Myocyte (in vitro differentiated cells): ENCODE measurements at regions not wholly inside any gene's neighbourhood (a gene's known extent, or its start where the extent isn't known, plus 50 kb on each side); places are given as distances from the start of the nearest gene placed in this dataset.

Experiments used
- DNase-seq: peaks from one replicate; pipeline ENCODE4 v3.0.0-alpha.2; 2012; ENCODE audit warnings: low read depth

- peak; percentile 48 for DNase-seq
Measured at GRCh38 chrX:81489987-81490386, 288.1 kb downstream of the SH3BGRL start.

GRCh38 chrX:81527881-81528440 is 326.1 kb downstream of the SH3BGRL start:
- peak; percentile 30 for DNase-seq

GRCh38 chrX:81537723-81538122 is 335.8 kb downstream of the SH3BGRL start:
- DNase-seq = no peak

GRCh38 chrX:81542255-81542654 is 340.4 kb downstream of the SH3BGRL start:
- DNase-seq = no peak

- no peak for DNase-seq
Measured at GRCh38 chrX:81556880-81557279, 355.0 kb downstream of the SH3BGRL start.

GRCh38 chrX:81564851-81565250 is 362.9 kb downstream of the SH3BGRL start:
- DNase-seq = no peak

- DNase-seq = peak; percentile 24
Measured at GRCh38 chrX:81577028-81577427, 375.1 kb downstream of the SH3BGRL start.

GRCh38 chrX:81586096-81586495 is 384.2 kb downstream of the SH3BGRL start:
- DNase-seq = peak; percentile 79

GRCh38 chrX:81615979-81616378 is 414.1 kb downstream of the SH3BGRL start:
- DNase-seq = no peak

- peak; percentile 37 for DNase-seq
Measured at GRCh38 chrX:81662381-81662780, 460.5 kb downstream of the SH3BGRL start.

- DNase-seq = peak; percentile 87
Measured at GRCh38 chrX:81708487-81708886, 506.6 kb downstream of the SH3BGRL start.

GRCh38 chrX:81728622-81729021 is 526.7 kb downstream of the SH3BGRL start:
- DNase-seq = no peak

- DNase-seq = no peak
Measured at GRCh38 chrX:81729269-81729777, 527.4 kb downstream of the SH3BGRL start.

GRCh38 chrX:81779701-81780100 is 577.8 kb downstream of the SH3BGRL start:
- DNase-seq = peak; percentile 25

- no peak for DNase-seq
Measured at GRCh38 chrX:81791086-81791485, 589.2 kb downstream of the SH3BGRL start.
